Smooth muscle cell (in vitro differentiated cells): ENCODE measurements at regions not wholly inside any gene's neighbourhood (a gene's known extent, or its start where the extent isn't known, plus 50 kb on each side); places are given as distances from the start of the nearest gene placed in this dataset.

ENCODE experiments used
- DNase-seq: peaks from one replicate; lab custom pipeline; 2025; ENCODE audit not compliant: unreplicated experiment; lab: John Stamatoyannopoulos, UW
- H2AFZ ChIP-seq: fragments of 200-600 bp; sonication (generic); 2 replicates; pipeline ENCODE4 v1.6.0; 2016; ENCODE audit warnings: antibody characterized with exemption, low read depth, mild to moderate bottlenecking
- H3F3A ChIP-seq: fragments of 200-600 bp; sonication (generic); 2 replicates; pipeline ENCODE4 v1.6.0; 2017; ENCODE audit warnings: antibody characterized with exemption, low read depth
- H3K27ac ChIP-seq: fragments of 200-600 bp; sonication (generic); 2 replicates; pipeline ENCODE4 v1.5.1; 2016; ENCODE audit warnings: low read depth, mild to moderate bottlenecking
- H3K27me3 ChIP-seq: fragments of 200-600 bp; sonication (generic); 2 replicates; pipeline ENCODE4 v1.6.1; 2016; ENCODE audit warnings: low read depth, mild to moderate bottlenecking
- H3K36me3 ChIP-seq: fragments of 200-600 bp; sonication (generic); 2 replicates; pipeline ENCODE4 v1.5.1; 2016; ENCODE audit warnings: low read depth
- H3K4me1 ChIP-seq: fragments of 200-600 bp; sonication (generic); 2 replicates; pipeline ENCODE4 v1.5.1; 2016; ENCODE audit warnings: low read depth
- H3K4me2 ChIP-seq: fragments of 200-600 bp; sonication (generic); 2 replicates; pipeline ENCODE4 v1.6.0; 2016; ENCODE audit warnings: mild to moderate bottlenecking
- H3K4me3 ChIP-seq: fragments of 200-600 bp; sonication (generic); 2 replicates; pipeline ENCODE4 v1.5.1; 2016; ENCODE audit warnings: mild to moderate bottlenecking
- H3K79me2 ChIP-seq: fragments of 200-600 bp; sonication (generic); 2 replicates; pipeline ENCODE4 v1.6.0; 2016; ENCODE audit warnings: low read depth, mild to moderate bottlenecking
- H3K9ac ChIP-seq: fragments of 200-600 bp; sonication (generic); 2 replicates; pipeline ENCODE4 v1.6.0; 2016; ENCODE audit warnings: low read depth
- H3K9me3 ChIP-seq: fragments of 200-600 bp; sonication (generic); replicated peaks from 2 replicates; pipeline ENCODE4 v1.5.1; 2016; ENCODE audit warnings: low read depth
- H4K20me1 ChIP-seq: fragments of 200-600 bp; sonication (generic); 2 replicates; pipeline ENCODE4 v1.6.0; 2016; ENCODE audit warnings: low read depth
- WGBS: methylation state at CpG from one replicate; pipeline ENCODE4 v1.1.7; 2016; ENCODE audit warnings: low lambda C conversion rate; 5-methylcytosine and 5-hydroxymethylcytosine counted together
- TF ChIP-seq, protein P1 (sequence below): fragments of 200-600 bp; sonication (generic); IDR thresholded peaks from 2 replicates; pipeline ENCODE4 v1.5.1; 2017; ENCODE audit warnings: borderline replicate concordance, mild to moderate bottlenecking, antibody characterized with exemption; ENCODE audit not compliant: insufficient read depth, poor library complexity, severe bottlenecking

DNA sequence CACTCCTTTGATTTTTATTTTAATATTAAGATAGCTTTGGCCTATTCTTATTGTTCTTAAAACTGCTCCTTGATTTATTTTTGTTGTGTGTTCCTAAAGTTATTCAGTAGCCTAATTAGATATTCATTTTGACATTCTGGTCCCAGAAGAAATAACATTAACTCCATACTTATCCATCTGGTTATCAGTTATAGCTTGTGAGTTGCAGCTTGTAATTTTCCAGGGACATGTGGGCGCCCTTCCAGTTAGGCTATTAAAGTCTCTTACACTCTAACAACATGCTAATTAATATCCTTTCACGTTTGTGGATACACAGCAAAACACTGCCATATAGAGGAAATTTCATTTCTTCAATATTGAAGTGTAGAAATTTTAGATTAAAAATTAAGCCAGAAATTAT lies 987.5 kb downstream of the HACE1 start:
- WGBS: 48% methylated on average over 2 of the region's 2 CpGs
- Histone ChIP-seq H3K4me3 (no peak overlapping the region), H3F3A (no peaks in the 10 kb centered on the region), H3K27me3 (no peaks in the 10 kb centered on the region), H2AFZ (no peak overlapping the region), H3K4me2 (no peak overlapping the region), H3K79me2 (no peaks in the 10 kb centered on the region), H4K20me1 (no peaks in the 10 kb centered on the region), H3K4me1 (peaks cover 13% of the 10 kb centered on the region), H3K36me3 (no peaks in the 10 kb centered on the region), H3K27ac (no peak overlapping the region), H3K9me3 (no peaks in the 10 kb centered on the region), H3K9ac (no peak overlapping the region)
- DNase-seq: no peak
- TF ChIP-seq, protein P1, sequence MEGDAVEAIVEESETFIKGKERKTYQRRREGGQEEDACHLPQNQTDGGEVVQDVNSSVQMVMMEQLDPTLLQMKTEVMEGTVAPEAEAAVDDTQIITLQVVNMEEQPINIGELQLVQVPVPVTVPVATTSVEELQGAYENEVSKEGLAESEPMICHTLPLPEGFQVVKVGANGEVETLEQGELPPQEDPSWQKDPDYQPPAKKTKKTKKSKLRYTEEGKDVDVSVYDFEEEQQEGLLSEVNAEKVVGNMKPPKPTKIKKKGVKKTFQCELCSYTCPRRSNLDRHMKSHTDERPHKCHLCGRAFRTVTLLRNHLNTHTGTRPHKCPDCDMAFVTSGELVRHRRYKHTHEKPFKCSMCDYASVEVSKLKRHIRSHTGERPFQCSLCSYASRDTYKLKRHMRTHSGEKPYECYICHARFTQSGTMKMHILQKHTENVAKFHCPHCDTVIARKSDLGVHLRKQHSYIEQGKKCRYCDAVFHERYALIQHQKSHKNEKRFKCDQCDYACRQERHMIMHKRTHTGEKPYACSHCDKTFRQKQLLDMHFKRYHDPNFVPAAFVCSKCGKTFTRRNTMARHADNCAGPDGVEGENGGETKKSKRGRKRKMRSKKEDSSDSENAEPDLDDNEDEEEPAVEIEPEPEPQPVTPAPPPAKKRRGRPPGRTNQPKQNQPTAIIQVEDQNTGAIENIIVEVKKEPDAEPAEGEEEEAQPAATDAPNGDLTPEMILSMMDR: no peak

DNA sequence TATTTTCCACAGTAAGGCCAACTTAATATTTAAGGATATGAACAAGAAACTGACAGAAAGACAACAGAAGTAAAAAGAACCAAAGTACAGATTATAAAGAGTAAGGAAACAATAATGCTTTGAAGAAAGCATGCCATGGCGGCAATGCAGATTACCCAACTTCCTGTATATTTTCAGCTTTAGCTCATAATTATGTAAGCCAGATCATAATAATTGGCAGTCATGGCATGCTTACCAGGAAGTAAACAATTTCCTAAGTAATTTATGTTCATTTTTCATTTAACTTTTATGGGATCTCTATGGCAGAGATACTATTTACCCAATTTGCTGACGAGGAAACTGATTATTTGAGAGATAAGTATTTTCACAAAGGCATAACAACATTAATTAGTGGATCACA lies 988.7 kb downstream of the HACE1 start:
- DNase-seq: no peak
- Histone ChIP-seq H3K36me3 (no peaks in the 10 kb centered on the region), H3K4me1 (peaks cover 13% of the 10 kb centered on the region), H3K4me2 (no peak overlapping the region), H3K27me3 (no peaks in the 10 kb centered on the region), H3K4me3 (no peak overlapping the region), H3K79me2 (no peaks in the 10 kb centered on the region), H3K27ac (no peak overlapping the region), H4K20me1 (no peaks in the 10 kb centered on the region), H3F3A (no peaks in the 10 kb centered on the region), H3K9me3 (no peaks in the 10 kb centered on the region), H3K9ac (no peak overlapping the region), H2AFZ (no peak overlapping the region)
- 92% methylated on average over 2 of the region's 2 CpGs for WGBS
- TF ChIP-seq, protein P1: no peak

DNA sequence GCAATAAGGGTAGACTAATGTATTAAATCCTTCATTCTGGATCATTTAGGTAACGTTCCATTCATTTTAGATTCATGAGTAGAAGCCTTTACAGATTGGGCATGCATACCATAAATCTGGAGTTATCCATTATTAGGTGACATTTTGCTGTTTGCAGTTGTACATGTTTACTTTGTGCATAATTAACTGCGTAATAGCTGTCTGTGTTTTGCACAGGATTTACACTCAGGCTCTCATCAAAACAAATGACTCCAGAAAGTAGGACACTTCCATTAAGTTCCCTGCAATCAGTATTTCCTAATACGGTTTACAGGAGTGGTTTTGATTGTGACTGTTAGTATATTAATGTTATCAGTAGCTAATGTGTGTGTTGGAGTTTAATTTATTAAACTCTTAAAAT lies 997.4 kb downstream of the HACE1 start:
- Histone ChIP-seq H3K79me2 (no peaks in the 10 kb centered on the region), H3K27me3 (no peaks in the 10 kb centered on the region), H3K36me3 (no peaks in the 10 kb centered on the region), H3K4me3 (no peak overlapping the region), H3K4me1 (no peaks in the 10 kb centered on the region), H4K20me1 (no peaks in the 10 kb centered on the region), H3K27ac (no peak overlapping the region), H3K4me2 (no peak overlapping the region), H3K9ac (no peak overlapping the region), H3K9me3 (no peaks in the 10 kb centered on the region), H3F3A (no peaks in the 10 kb centered on the region), H2AFZ (no peak overlapping the region)
- DNase-seq: no peak
- 68% methylated on average over 3 of the region's 3 CpGs for WGBS
- TF ChIP-seq, protein P1: no peak

DNA sequence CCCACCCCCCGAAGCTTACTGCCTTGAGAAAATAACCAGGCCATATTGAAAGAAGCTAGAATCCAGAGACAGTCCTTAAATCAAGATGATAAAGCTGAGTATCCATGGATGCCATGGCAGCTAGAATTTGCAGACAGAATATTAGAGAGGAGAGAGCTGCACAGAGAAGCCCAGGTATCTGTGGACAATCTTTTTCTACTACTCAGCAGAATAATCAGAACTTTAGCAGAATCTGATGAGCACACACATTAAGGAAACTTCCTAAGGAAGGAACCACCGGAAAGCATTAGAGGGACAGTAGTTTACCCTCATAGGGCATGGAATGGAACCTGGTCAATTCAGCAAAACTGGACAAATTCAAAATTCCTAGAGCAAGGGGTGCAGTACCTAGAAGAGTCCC lies 1001.7 kb downstream of the HACE1 start:
- H3K27me3 ChIP-seq: no peaks in the 10 kb centered on the region
- no peaks in the 10 kb centered on the region for H3K79me2 ChIP-seq
- H3F3A ChIP-seq: no peaks in the 10 kb centered on the region
- H3K36me3 ChIP-seq: no peaks in the 10 kb centered on the region
- no peak overlapping the region for H3K27ac ChIP-seq
- no peak overlapping the region for H3K9ac ChIP-seq
- no peaks in the 10 kb centered on the region for H3K9me3 ChIP-seq
- no peak for DNase-seq
- no peak overlapping the region for H3K4me2 ChIP-seq
- 93% methylated on average over 2 of the region's 2 CpGs for WGBS
- no peaks in the 10 kb centered on the region for H3K4me1 ChIP-seq
- no peak overlapping the region for H3K4me3 ChIP-seq
- TF ChIP-seq, protein P1: no peak
- H4K20me1 ChIP-seq: no peaks in the 10 kb centered on the region
- no peak overlapping the region for H2AFZ ChIP-seq
